ENCODE measurements at regions not wholly inside any gene's neighbourhood (a gene's known extent, or its start where the extent isn't known, plus 50 kb on each side); places are given as distances from the start of the nearest gene placed in this dataset.

DNA sequence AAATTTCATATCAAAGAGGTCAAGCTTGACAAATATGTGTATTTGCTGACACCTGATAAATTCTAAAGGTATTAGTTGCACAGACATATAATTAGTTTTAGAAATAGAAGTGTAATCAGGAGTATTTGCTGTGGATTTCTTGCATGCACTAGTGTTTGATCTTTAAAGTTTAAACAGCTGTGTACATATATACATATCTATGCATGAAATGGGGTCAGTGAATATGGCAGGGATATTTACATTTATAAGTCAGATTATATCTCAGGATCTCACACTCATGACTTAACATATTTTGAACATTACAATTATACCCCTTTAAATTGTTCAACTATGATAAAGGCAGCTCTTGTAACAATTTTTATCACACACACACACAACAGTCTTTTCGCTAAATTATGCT lies 547.4 kb upstream of the ACTRT1 start:
- TF ChIP-seq, protein P1, sequence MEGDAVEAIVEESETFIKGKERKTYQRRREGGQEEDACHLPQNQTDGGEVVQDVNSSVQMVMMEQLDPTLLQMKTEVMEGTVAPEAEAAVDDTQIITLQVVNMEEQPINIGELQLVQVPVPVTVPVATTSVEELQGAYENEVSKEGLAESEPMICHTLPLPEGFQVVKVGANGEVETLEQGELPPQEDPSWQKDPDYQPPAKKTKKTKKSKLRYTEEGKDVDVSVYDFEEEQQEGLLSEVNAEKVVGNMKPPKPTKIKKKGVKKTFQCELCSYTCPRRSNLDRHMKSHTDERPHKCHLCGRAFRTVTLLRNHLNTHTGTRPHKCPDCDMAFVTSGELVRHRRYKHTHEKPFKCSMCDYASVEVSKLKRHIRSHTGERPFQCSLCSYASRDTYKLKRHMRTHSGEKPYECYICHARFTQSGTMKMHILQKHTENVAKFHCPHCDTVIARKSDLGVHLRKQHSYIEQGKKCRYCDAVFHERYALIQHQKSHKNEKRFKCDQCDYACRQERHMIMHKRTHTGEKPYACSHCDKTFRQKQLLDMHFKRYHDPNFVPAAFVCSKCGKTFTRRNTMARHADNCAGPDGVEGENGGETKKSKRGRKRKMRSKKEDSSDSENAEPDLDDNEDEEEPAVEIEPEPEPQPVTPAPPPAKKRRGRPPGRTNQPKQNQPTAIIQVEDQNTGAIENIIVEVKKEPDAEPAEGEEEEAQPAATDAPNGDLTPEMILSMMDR (IDR thresholded peaks at IDR 0.05), result no peak
- no peak for TF ChIP-seq POLR2A (IDR thresholded peaks at IDR 0.05)

Data from Peyer's patch (tissue), 4 donors.